ENCODE measurements at regions not wholly inside any gene's neighbourhood (a gene's known extent, or its start where the extent isn't known, plus 50 kb on each side); places are given as distances from the start of the nearest gene placed in this dataset.

- no peak for DNase-seq
Observed at GRCh38 chr7:93015101-93015778, 102.5 kb downstream of the SAMD9 start.

- no peak for DNase-seq
Observed at GRCh38 chr7:93014410-93014809, 103.4 kb downstream of the SAMD9 start.

DNA sequence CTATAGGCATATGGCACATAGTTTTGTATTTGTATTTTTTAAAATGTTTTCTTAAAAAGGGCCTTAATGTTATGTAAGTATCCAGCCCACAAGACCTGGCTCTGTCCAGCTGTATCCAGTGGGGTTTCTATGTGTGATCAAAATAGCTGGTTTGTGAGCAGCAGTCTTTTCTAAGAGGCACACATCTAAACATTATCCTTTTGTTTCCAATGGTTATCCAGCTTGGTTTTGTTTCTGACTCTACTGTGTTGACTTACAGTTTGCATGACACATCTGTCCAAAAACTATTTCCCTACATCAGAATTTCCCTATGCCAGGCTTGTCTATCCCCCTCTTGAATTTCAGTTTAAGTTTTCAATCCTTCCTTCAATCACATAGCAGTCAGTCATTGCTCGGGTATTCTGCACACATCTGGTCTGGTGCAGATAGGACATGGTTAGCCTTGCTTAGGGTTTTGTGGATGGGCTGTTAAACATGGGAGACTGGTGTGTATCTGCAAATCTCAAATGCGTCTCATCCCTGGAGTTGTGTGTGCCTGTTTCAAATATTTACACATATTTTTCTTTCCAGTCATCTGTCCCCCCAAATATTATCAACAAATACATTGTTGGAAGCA is 104.2 kb downstream of the SAMD9 start:
- DNase-seq, result no peak

- DNase-seq, result no peak
Observed at GRCh38 chr7:93011351-93012294, 106.2 kb downstream of the SAMD9 start.

- DNase-seq, result no peak
Observed at GRCh38 chr7:93008833-93009232, 108.9 kb downstream of the SAMD9 start.

DNA sequence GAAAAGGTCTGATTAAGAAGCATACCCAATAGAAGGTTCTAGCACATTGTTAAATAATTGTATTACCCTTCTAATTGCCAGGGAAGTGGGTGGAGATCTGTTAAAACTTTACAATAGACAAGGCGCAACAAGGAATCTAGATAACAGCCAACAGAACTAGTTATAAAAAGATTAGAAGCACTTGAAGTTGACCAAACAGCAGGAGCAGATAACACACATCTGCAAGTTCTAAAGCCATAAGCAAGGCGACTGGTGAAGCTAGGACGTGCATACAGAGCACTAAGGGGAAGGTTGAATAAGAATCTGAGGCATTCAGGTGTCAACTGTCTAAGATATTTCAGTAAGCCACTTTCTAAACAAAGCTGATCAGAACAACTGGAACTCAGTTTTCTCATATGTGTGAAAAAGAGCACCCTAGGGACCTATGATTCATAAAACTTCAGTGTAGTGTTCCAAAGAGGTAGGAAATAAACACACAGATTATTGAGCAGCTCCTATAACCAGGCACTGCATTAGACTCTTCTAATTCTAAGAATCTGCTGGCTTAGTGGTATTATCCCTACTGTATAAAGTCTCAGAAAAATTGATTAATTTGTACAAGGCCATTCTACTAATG is 111.2 kb downstream of the SAMD9 start:
- no peak for DNase-seq

- no peak for DNase-seq
Observed at GRCh38 chr7:93004906-93005305, 112.9 kb downstream of the SAMD9 start.

GRCh38 chr7:92997719-92998118 is 120.1 kb downstream of the SAMD9 start:
- DNase-seq, result no peak

- DNase-seq, result no peak
Observed at GRCh38 chr7:92997152-92997551, 120.6 kb downstream of the SAMD9 start.

- DNase-seq, result no peak
Observed at GRCh38 chr7:92994901-92995300, 122.9 kb downstream of the SAMD9 start.

- no peak for DNase-seq
Observed at GRCh38 chr7:92992932-92993331, 124.8 kb downstream of the SAMD9 start.

DNA sequence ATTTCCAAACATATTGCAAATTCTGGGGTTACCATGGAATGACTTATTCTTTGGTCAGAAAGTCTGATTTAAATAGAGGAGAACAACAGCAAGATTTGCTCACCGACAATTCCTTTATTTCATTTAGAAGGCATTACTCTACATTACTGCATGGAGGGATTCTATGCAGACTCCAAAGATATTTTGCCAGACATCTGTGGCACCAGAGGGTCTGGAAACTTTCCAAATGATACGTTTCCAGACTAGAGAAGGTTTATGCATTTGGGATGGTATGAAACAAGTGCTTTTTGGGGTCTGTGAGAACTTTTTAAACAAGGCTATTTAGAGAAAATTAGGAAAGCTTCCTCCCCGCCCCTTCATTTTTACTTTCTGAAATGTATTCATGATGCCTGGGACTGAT is 125.3 kb downstream of the SAMD9 start:
- DNase-seq, result no peak

DNA sequence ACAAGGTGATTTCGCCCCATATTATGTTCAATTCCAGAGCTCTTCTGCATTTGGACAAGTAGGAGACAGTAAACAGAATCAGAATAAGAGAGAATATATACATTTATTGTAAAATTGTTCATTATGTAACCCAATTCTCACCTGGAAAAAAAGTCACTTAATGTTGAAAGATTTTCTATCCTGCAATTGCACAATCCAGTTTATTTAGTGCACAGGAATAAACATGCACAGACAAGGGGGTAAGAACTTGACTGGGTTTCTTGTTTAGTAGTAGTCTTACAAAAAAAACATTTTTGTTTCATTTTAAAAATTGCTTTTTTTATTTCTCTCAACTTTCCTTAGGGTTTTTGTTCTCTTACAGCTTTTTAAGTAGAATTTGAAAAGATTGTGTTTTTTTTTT is 126.6 kb downstream of the SAMD9 start:
- DNase-seq, result no peak

DNA sequence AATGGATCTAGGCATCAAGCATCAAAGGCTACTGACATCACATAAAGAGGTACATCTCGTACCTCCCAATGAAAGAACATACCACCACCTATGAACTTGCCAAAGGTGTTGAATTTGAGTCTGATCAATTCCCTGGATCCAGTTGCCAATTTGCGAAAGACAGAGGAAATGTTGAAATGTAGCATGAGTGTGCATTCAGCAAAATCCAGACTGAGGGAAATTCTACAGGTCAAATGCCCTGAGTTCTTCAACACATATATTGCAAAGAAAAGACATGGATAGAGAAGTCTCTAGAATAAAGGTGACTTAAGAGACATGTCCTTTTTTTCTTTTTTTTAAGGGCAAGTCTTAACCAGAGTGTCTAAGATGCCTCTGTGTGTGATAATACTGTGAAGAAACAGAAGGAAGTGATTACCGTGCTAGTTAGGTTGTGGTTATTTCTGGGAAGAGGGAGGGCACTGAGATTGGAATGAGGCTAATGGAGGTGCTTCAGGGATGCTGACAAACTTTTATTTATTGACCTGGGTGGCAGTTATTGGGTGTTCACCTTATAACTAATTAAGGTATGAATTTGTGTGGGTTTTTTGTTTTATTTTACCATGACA is 128.7 kb downstream of the SAMD9 start:
- DNase-seq, result no peak

GRCh38 chr7:92988051-92988450 is 129.7 kb downstream of the SAMD9 start:
- DNase-seq, result no peak

- DNase-seq, result no peak
Observed at GRCh38 chr7:92987538-92987937, 130.2 kb downstream of the SAMD9 start.

DNA sequence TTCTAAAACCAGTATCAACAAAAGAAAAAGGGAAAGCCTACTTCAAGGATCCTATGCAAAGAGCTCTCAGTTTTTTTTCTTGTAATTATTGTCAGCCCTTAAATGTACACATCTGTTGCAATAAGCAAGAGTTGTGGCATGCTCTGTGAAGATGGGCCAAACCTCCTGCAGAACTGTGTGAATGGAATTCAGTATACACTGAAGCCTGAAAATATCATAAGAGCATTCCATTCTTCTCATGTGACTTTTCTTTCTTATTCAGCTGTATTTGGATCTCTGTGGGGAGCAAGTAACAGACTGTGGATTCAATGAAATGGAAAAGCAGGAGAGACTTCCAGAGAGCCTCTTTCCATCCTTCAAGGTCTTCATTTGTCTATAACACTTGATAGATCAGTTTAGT is 130.7 kb downstream of the SAMD9 start:
- DNase-seq, result no peak

GRCh38 chr7:92982928-92983327 is 134.9 kb downstream of the SAMD9 start:
- DNase-seq, result no peak

DNA sequence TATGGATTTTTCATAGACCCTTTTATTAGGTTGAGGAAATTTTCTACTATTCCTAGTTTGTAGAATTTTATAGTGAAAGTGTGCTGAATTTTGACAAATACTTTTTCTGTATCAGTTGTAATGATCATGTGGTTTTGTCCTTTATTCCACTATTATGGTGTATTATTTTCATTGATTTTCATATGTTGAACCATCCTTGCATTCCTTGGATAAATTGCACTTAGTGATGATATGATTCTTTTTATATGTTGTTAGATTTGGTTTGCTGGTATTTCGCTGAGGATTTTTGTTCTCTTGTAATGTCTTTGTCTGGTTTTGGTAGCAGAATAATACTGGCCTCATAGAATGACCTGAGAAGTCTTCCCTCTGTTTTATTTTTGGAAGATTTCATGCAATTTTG is 140.6 kb upstream of the CDK6 start:
- DNase-seq, result no peak

- DNase-seq, result no peak
Observed at GRCh38 chr7:92973974-92974373, 137.6 kb upstream of the CDK6 start.

- DNase-seq, result no peak
Observed at GRCh38 chr7:92973293-92973731, 136.9 kb upstream of the CDK6 start.

DNA sequence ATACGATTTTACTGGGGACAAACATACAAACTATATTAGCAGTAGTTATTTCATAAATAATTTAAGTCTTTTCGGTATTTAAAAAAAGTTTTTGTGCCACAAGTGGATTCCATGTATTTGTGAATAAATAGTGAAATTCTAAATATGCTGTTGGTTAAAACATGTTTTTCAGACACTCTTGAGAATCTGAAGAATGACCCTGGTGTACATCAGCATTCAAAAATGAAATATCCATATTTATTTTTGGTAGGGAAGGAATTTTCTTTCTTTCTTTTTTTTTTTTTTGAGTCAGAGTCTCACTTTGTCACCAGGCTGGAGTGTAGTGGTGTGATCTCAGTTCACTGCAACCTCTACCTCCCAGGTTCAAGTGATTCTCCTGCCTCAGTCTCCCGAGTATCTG is 136.1 kb upstream of the CDK6 start:
- DNase-seq, result no peak

GRCh38 chr7:92969061-92969460 is 132.7 kb upstream of the CDK6 start:
- no peak for DNase-seq
